HG03064 (cell line): ENCODE measurements at regions not wholly inside any gene's neighbourhood (a gene's known extent, or its start where the extent isn't known, plus 50 kb on each side); places are given as distances from the start of the nearest gene placed in this dataset.

Source experiments
- ATAC-seq: cut with Tn5 transposase; IDR thresholded peaks from one replicate; pipeline ENCODE4 v1.9.1; 2021; ENCODE audit warnings: low read depth; ENCODE audit not compliant: unreplicated experiment

GRCh38 chr3:10583798-10584708 is 78.7 kb upstream of the ATP2B2 start:
- ATAC-seq = no peak

- no peak for ATAC-seq
Measured at GRCh38 chr3:10585945-10586344, 80.6 kb upstream of the ATP2B2 start.

GRCh38 chr3:10594915-10595314 is 89.5 kb upstream of the ATP2B2 start:
- no peak for ATAC-seq

- ATAC-seq = no peak
Measured at GRCh38 chr3:10596746-10597448, 91.5 kb upstream of the ATP2B2 start.

GRCh38 chr3:10597733-10598132 is 92.3 kb upstream of the ATP2B2 start:
- no peak for ATAC-seq

- ATAC-seq = no peak
Measured at GRCh38 chr3:10599017-10599416, 93.6 kb upstream of the ATP2B2 start.

- no peak for ATAC-seq
Measured at GRCh38 chr3:10599444-10599843, 94.1 kb upstream of the ATP2B2 start.

- ATAC-seq = no peak
Measured at GRCh38 chr3:10600296-10600714, 94.9 kb upstream of the ATP2B2 start.

GRCh38 chr3:10600726-10601125 is 95.3 kb upstream of the ATP2B2 start:
- ATAC-seq = no peak

GRCh38 chr3:10601151-10601856 is 95.9 kb upstream of the ATP2B2 start:
- no peak for ATAC-seq

GRCh38 chr3:10601857-10602230 is 96.5 kb upstream of the ATP2B2 start:
- no peak for ATAC-seq

GRCh38 chr3:10602271-10602670 is 96.9 kb upstream of the ATP2B2 start:
- no peak for ATAC-seq

- ATAC-seq = no peak
Measured at GRCh38 chr3:10602769-10603768, 97.7 kb upstream of the ATP2B2 start.

- no peak for ATAC-seq
Measured at GRCh38 chr3:10609134-10609533, 103.7 kb upstream of the ATP2B2 start.

GRCh38 chr3:10614168-10614567 is 108.8 kb upstream of the ATP2B2 start:
- ATAC-seq = no peak

- ATAC-seq = no peak
Measured at GRCh38 chr3:10615715-10616114, 110.3 kb upstream of the ATP2B2 start.

GRCh38 chr3:10616321-10616720 is 110.9 kb upstream of the ATP2B2 start:
- ATAC-seq = no peak

- ATAC-seq = no peak
Measured at GRCh38 chr3:10619989-10620832, 114.8 kb upstream of the ATP2B2 start.

GRCh38 chr3:10620833-10621082 is 115.4 kb upstream of the ATP2B2 start:
- ATAC-seq = no peak
